GM12892 (cell line): ENCODE measurements at regions not wholly inside any gene's neighbourhood (a gene's known extent, or its start where the extent isn't known, plus 50 kb on each side); places are given as distances from the start of the nearest gene placed in this dataset.

ENCODE experiments used
- POLR2A ChIP-seq: IDR thresholded peaks from 2 replicates; pipeline ENCODE4 v1.6.1; 2011; ENCODE audit warnings: low read depth, low read length, control low read depth
- POLR2AphosphoS5 ChIP-seq: IDR thresholded peaks from 2 replicates; pipeline ENCODE4 v1.6.1; 2011; ENCODE audit warnings: low read depth, low read length, control low read depth
- TAF1 ChIP-seq: IDR thresholded peaks from 2 replicates; pipeline ENCODE4 v1.6.1; 2011; ENCODE audit warnings: low read depth, mild to moderate bottlenecking, control low read depth, low read length, borderline replicate concordance

GRCh38 chr2:220297093-220297492 is 669.7 kb downstream of the SLC4A3 start:
- TF ChIP-seq POLR2AphosphoS5 = no peak
- no peak for TF ChIP-seq POLR2A
- no peak for TF ChIP-seq TAF1
